Keratinocyte (primary cell): ENCODE measurements at regions not wholly inside any gene's neighbourhood (a gene's known extent, or its start where the extent isn't known, plus 50 kb on each side); places are given as distances from the start of the nearest gene placed in this dataset.

Source experiments
- DNase-seq: peaks from one replicate; pipeline ENCODE4 v3.0.0-alpha.2; 2011; ENCODE audit warnings: low read depth, missing footprints, low spot score
- FAIRE-seq: peaks from 2 replicates; lab custom pipeline; 2011; peaks lifted over from hg19 to GRCh38; lab: Jason Lieb, UNC
- H2AFZ ChIP-seq: 2 replicates; pipeline ENCODE4 v1.6.0; 2012; ENCODE audit warnings: low read length, control low read depth, inconsistent platforms; ENCODE audit not compliant: control insufficient read depth
- H3K27ac ChIP-seq: 2 replicates; pipeline ENCODE4 v1.5.1; 2011; ENCODE audit warnings: low read length; ENCODE audit not compliant: control insufficient read depth, insufficient read depth
- H3K27me3 ChIP-seq: 3 replicates; pipeline ENCODE4 v1.6.0; 2011; ENCODE audit warnings: low read length; ENCODE audit not compliant: control insufficient read depth, insufficient read depth; ENCODE audit errors: extremely low read depth
- H3K36me3 ChIP-seq, 2 experiments: 2 replicates in 1 of 2; 3 replicates in 1 of 2; pipeline ENCODE4 v1.5.1; 2011; ENCODE audit warnings: low read length in 2 of 2, mild to moderate bottlenecking in 1 of 2; ENCODE audit not compliant: control insufficient read depth in 2 of 2, insufficient read depth in 2 of 2; ENCODE audit errors: extremely low read depth in 1 of 2
- H3K4me1 ChIP-seq: 3 replicates; pipeline ENCODE4 v1.5.1; 2011; ENCODE audit warnings: low read length; ENCODE audit not compliant: control insufficient read depth, insufficient read depth; ENCODE audit errors: extremely low read depth
- H3K4me2 ChIP-seq: 3 replicates; pipeline ENCODE4 v1.6.0; 2011; ENCODE audit warnings: low read depth, low read length; ENCODE audit not compliant: control insufficient read depth, insufficient read depth; ENCODE audit errors: extremely low read depth
- H3K4me3 ChIP-seq, 3 experiments: fragments of 200-600 bp in 1 of 3; sonication (generic) in 1 of 3; 2 replicates in 2 of 3; 3 replicates in 1 of 3; pipeline ENCODE4 v1.5.1; 2011 to 2016; ENCODE audit warnings: low read length in 3 of 3, mild to moderate bottlenecking in 3 of 3, control low read depth in 2 of 3, inconsistent platforms in 1 of 3, low read depth in 1 of 3, mixed read lengths in 1 of 3, mixed run types in 1 of 3, moderate library complexity in 1 of 3; ENCODE audit not compliant: control insufficient read depth in 2 of 3, insufficient read depth in 2 of 3; ENCODE audit errors: extremely low read depth in 1 of 3
- H3K79me2 ChIP-seq: 2 replicates; pipeline ENCODE4 v1.6.0; 2012; ENCODE audit warnings: low read length; ENCODE audit not compliant: control insufficient read depth, insufficient read depth
- H3K9ac ChIP-seq: 3 replicates; pipeline ENCODE4 v1.6.0; 2011; ENCODE audit warnings: low read length; ENCODE audit not compliant: control insufficient read depth, insufficient read depth; ENCODE audit errors: extremely low read depth
- H3K9me1 ChIP-seq: 3 replicates; pipeline ENCODE4 v1.6.0; 2011; ENCODE audit warnings: low read length; ENCODE audit not compliant: control insufficient read depth, insufficient read depth; ENCODE audit errors: extremely low read depth
- H3K9me3 ChIP-seq: 2 replicates; pipeline ENCODE4 v1.5.1; 2012; ENCODE audit warnings: low read depth, low read length; ENCODE audit not compliant: control insufficient read depth
- H4K20me1 ChIP-seq: 3 replicates; pipeline ENCODE4 v1.6.0; 2011; ENCODE audit warnings: low read length; ENCODE audit not compliant: control insufficient read depth, insufficient read depth; ENCODE audit errors: extremely low read depth
- CTCF ChIP-seq, 3 experiments: IDR thresholded peaks in 1 of 3; conservative IDR thresholded peaks in 1 of 3; optimal IDR thresholded peaks in 1 of 3; 2 replicates in 2 of 3; 3 replicates in 1 of 3; pipeline versions ENCODE3 to v1.5.1; 2011; ENCODE audit warnings: low read length in 3 of 3, mild to moderate bottlenecking in 3 of 3, moderate library complexity in 2 of 3, control low read depth in 1 of 3, inconsistent platforms in 1 of 3; ENCODE audit not compliant: insufficient read depth in 2 of 3; ENCODE audit errors: extremely low read depth in 1 of 3
- EZH2 ChIP-seq: IDR thresholded peaks from one replicate; pipeline ENCODE4 v1.6.1; 2012; ENCODE audit warnings: inconsistent platforms, mild to moderate bottlenecking, low read length, moderate library complexity
- dilution Hi-C: fragments of 300-500 bp; cut with MboI; formaldehyde crosslinking; loops from one replicate; pipeline ENCODE4 v1.7.0; 2020; ENCODE audit warnings: low sequenced_read_pairs; ENCODE audit not compliant: extremely low pct_ligation_motif_present

DNA sequence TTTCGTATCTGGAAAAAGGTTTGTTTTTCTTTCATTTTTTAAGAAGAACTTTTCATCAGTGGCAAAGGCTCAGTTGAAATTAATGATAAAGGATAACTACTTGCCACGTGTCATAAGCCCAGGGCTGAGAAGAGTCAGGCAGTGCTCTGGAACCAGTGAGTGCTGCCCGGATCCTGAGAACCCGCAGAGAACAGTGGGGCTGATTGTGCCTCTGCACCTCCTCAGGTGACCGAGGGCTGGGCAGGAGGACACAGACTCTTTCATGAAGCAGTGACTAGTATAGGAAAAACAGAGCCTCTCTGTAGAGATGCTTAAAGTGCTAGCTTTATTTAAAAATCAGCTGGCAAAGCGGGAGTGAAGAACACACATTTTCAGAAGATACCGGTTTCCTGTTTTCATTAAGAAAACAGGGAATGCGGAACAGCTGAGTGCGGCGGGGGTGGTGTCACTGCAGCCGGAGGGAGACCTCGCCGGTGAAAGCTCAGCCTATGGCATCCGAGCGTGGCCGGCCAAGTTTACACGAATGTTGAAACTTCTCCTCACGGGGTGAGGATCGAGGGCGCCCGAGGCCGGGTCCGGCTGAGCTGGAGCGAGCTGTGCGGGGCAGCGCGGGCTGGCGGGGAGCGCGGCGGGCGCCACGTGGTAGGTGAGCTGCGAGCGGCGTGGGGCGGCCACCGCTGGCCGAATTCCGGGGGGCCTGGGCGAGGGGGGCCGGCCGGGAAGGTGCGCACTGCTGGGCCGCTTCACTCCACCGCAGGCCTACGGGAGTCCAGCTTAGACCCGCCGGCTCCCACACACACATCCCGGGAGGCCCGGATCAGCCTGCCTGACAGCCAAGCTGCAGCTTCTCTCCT is 134.7 kb upstream of the DMRT1 start:
- H3K9ac ChIP-seq: peak overlapping the region; percentile 88
- H3K9me3 ChIP-seq: no peaks in the 10 kb centered on the region
- H3K4me3 ChIP-seq: peak overlapping the region; percentile 29 to 75 (median 74)
- H3K27me3 ChIP-seq: no peaks in the 10 kb centered on the region
- DNase-seq (no peak), FAIRE-seq (peak; percentile 9)
- dilution Hi-C loops: no loop called here
- TF ChIP-seq CTCF (optimal IDR thresholded peaks at IDR 0.05 in 1 of 3, IDR thresholded peaks at IDR 0.05 in 1 of 3, conservative IDR thresholded peaks at IDR 0.05 in 1 of 3; ENCODE audit: extremely low read depth in 1 of 3, insufficient read depth in 2 of 3, low read length in 3 of 3) (no peak), EZH2 (no peak)
- no peaks in the 10 kb centered on the region for H3K9me1 ChIP-seq
- H3K4me1 ChIP-seq: peaks cover 31% of the 10 kb centered on the region
- peaks cover 86% of the 10 kb centered on the region for H3K79me2 ChIP-seq
- peak overlapping the region; percentile 91 for H3K4me2 ChIP-seq
- H3K27ac ChIP-seq: peak overlapping the region; percentile 81
- H2AFZ ChIP-seq: peak overlapping the region; percentile 37
- H4K20me1 ChIP-seq: no peaks in the 10 kb centered on the region
- H3K36me3 ChIP-seq: peaks cover 18 to 19% of the 10 kb centered on the region in 2 experiments

DNA sequence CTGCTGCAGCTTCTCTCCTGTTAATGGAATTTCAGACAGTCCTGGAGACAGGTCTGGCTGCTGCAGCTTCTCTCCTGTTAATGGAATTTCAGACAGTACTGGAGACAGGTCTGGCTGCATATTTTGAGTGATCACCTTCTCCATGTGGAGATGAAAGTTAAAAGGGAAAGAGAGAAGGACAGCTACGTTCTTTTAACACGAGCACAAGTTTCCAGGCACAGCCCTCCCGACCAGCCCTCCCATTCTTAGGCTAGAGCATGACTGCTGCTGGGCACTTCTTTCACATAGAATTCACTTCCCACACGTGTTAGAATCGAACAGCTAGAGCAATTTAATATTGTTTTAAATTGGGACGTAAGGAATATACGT is 133.3 kb upstream of the DMRT1 start:
- no peak for DNase-seq
- peak overlapping the region; percentile 75 for H3K9ac ChIP-seq

More for the DNA sequence above, 133.3 kb upstream of the DMRT1 start:
- peak overlapping the region; percentile 97 for H3K4me2 ChIP-seq
- no peak for FAIRE-seq
- no peaks in the 10 kb centered on the region for H3K9me1 ChIP-seq
- H3K36me3 ChIP-seq: peaks cover 23 to 27% of the 10 kb centered on the region in 2 experiments
- no peaks in the 10 kb centered on the region for H3K9me3 ChIP-seq
- no peaks in the 10 kb centered on the region for H4K20me1 ChIP-seq
- H3K4me3 ChIP-seq: peak overlapping the region in 2 of 3 experiments; percentile 58 to 74
- no peaks in the 10 kb centered on the region for H3K27me3 ChIP-seq
- peaks cover 86% of the 10 kb centered on the region for H3K79me2 ChIP-seq
- H3K4me1 ChIP-seq: peaks cover 31% of the 10 kb centered on the region
- H3K27ac ChIP-seq: peak overlapping the region; percentile 79
- H2AFZ ChIP-seq: no peak overlapping the region
- no peak for TF ChIP-seq CTCF (optimal IDR thresholded peaks at IDR 0.05 in 1 of 3, IDR thresholded peaks at IDR 0.05 in 1 of 3, conservative IDR thresholded peaks at IDR 0.05 in 1 of 3; ENCODE audit: extremely low read depth in 1 of 3, insufficient read depth in 2 of 3, low read length in 3 of 3)
- TF ChIP-seq EZH2: no peak
- dilution Hi-C loops: no loop called here
